GM19239 (cell line): ENCODE measurements at regions not wholly inside any gene's neighbourhood (a gene's known extent, or its start where the extent isn't known, plus 50 kb on each side); places are given as distances from the start of the nearest gene placed in this dataset.
"Not testable (repeated sequence)": the region's sequence is repeated elsewhere in the genome, so short reads cannot be mapped to it uniquely, and the experiment has no call there.

Experiments used
- DNase-seq: peaks from one replicate; pipeline ENCODE4 v3.0.0; 2011; ENCODE audit warnings: low spot score; ENCODE audit not compliant: insufficient read length
- FAIRE-seq: peaks from 2 replicates; lab custom pipeline; 2011; peaks lifted over from hg19 to GRCh38; lab: Jason Lieb, UNC

DNA sequence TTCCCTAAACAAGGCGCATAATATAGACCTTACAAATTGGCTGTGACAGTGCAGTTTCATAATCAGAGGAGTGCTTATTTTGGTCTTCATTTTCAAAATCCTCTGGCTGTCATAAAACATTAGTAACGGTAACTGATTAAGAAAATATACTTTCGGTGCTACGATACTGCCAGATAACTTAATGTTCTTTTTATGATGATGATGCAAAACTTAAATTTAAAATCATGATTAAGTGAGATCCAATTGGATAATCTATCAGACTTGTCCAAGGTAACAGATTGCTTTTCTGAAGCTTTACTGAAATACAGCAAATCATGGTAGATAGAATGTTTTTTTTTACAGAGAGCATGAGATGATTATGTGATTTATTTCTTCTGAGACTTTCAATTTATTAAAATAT lies 364.2 kb upstream of the CNTN3 start:
- no peak for FAIRE-seq
- DNase-seq: no peak

DNA sequence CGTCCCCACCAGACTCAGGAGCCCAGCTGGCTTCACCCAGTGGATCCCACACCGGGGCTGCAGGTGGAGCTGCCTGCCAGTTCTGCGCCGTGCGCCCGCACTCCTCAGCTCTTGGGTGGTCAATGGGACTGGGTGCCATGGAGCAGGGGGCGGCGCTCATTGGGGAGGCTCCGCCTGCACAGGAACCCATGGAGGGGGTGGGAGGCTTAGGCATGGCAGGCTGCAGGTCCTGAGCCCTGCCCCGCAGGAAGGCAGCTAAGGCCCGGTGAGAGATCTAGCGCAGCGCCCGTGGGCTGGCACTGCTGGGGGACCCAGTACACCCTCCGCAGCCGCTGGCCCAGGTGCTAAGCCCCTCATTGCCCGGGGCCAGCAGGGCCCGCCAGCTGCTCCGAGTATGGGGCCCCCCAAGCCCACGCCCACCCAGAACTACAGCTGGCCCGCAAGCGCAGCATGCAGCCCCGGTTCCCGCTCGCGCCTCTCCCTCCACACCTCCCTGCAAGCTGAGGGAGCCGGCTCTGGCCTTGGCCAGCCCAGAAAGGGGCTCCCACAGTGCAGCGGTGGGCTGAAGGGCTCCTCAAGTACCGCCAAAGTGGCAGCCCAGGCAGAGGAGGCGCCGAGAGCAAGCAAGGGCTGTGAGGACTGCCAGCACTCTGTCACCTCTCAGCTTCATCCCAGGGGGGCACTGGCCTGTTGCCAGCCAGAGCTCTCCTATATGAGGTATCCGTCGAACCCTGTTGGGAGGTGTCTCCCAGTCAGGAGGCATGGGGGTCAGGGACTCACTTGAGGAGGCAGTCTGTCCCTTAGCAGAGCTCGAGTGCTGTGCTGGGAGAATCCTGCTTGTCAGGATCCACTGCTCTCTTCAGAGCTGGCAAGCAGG lies 370.8 kb upstream of the CNTN3 start:
- DNase-seq, FAIRE-seq: not testable (repeated sequence)

DNA sequence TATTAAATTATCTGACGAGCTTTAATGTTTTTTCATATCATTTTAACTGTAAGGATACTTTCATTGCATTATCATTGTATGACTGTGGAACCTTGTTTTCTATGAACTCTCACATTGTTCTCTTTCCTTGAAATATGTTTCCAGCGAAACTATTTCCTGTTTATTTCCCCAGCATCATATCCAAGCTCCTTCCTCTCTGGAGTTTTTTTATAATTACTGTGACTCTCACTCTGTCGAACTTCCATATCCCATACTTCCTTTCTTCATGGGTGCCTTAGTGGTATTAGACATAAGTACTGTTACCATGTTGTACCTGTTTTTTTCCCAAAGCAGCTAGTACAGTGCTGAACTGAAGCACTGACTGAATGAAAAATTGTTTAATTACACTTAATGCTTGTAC lies 373.6 kb upstream of the CNTN3 start:
- no peak for DNase-seq
- no peak for FAIRE-seq

DNA sequence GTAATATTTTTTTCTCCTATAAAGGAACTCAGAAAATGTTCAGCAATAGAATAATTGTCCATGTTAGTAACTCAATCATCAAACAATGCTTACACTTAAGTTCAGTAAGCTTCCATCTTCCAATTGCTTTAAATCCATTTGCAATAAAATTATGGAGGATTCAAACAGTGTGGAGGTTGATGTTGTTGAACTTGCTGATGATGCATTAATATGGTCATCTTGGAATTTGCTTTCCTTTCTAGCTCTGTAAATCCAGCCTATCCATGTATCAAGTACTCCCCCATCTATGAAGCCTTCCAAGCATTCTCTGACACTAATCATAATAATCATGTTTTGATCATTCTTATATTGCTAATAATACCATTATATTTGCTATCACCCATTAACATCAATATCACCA lies 378.4 kb upstream of the CNTN3 start:
- FAIRE-seq: no peak

DNA sequence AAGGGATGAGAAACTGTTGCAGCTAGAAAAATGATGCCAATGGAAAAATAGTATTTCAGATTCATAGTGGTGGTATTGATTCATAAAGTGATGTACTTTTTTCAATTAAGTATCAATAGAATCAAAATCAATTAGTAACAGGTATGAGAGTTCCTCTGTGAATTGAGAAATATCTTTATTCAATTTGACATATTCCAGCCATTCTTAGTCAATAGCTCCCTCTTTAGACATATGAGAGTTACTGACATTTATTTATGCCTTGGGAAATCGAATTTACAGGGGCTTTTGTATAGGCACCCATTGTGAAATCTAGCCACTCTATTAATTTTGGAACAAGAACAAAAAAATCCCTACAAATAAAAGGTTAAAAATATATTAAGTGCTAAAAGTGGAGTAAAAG lies 386.9 kb upstream of the CNTN3 start:
- DNase-seq (no peak), FAIRE-seq (no peak)

More for the DNA sequence above, 378.4 kb upstream of the CNTN3 start:
- DNase-seq: no peak

DNA sequence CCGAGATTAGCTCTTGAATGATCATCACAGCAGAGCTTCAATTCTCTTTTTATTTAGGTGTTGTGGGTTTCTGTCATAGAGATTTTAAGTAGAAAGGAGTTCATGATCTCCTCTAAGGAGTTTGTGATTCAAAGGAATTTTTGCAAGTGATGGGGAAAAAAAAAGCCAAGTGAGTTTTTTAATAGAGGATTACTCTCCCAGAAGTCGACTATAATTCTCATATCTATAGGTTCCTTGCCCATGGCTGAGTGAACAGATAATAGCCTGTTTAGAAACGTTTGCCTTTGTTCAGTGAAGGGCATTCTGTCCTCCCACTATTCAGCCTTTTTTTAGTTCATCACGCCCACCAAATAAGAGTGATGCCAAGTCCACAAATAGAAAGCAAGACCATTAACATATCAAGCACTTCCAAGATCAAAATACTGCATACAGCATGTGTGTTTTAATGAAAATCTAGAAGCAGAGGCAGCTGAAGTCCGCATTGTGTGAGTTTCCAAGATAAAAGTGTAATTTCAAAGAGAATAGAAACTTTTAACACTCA lies 398.4 kb upstream of the CNTN3 start:
- FAIRE-seq (no peak), DNase-seq (no peak)

DNA sequence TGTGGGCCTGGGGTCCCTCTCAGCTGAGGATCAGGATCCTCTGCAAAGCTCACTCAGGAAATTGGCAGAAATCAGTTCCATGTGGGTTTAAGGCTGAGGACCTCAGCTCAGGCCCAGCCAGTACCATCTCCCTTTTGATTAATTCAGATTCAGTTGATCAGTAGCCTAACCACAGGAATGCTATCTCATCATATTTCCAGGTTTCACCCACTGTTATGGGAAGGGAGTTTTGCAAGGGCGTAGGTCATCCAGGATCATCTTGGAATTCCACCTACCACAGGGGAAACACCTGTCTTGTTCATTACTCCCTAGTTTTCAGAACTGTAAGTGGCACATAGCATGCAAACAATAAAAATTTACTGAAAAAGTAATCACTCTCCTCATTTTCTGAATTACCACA lies 399.5 kb upstream of the CNTN3 start:
- FAIRE-seq (no peak), DNase-seq (no peak)

DNA sequence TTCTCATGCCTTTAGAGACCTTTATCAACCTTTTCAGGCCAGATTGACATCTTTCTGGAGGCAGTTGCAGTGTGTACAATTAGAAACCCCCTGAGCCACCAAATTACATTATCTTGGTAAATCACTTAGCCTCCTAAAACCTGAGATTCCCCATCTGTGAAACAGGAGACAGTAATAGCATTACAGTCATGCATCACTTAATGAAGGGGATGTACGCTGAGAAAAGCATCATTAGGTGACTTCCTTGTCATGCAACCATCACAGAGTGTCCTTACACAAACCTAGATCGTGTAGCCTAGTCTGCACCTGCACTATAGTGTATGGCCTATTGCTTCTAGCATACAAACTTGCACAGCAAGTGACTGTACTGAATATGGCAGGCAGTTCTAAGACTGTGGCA lies 400.8 kb upstream of the CNTN3 start:
- DNase-seq (no peak), FAIRE-seq (no peak)

DNA sequence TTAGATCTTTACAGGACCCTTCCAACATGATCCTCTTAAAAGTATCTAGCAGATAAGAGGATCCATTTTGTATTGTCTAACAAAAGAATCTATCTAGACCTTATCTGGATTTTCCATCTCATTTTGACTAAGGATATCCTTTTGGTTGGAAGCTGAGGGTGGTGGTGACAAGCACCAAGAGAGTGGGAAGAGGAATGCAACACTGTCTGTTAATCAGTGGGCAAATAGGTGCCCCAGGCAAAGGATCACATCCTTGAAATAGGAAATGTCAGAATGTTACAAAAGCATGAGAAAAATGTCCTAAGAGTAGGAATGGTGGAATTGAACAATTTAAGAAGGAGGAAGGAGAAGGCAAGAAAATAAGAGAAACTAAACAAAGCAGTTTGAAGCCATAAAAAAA lies 420.7 kb upstream of the CNTN3 start:
- DNase-seq: no peak
- no peak for FAIRE-seq

DNA sequence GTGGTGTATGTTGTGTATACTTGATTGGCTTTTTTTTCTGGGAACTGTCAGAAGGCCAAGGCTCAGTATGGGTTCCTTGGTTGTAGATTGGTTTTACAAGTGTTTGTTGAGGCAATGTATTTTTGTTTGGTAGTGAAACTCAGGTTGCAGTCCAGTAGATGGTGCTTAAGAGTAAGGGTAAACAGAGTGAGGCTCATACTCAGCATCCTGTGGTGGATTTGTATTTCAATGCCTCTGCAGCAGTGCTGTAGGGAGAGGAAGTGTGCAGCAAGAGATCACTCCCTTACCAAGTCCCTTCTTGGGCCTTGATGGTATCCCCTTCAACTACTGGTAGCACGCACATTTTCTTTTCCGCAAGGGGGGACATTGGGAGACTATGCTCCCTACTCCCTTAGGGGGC lies 428.5 kb upstream of the CNTN3 start:
- FAIRE-seq: no peak
- no peak for DNase-seq

DNA sequence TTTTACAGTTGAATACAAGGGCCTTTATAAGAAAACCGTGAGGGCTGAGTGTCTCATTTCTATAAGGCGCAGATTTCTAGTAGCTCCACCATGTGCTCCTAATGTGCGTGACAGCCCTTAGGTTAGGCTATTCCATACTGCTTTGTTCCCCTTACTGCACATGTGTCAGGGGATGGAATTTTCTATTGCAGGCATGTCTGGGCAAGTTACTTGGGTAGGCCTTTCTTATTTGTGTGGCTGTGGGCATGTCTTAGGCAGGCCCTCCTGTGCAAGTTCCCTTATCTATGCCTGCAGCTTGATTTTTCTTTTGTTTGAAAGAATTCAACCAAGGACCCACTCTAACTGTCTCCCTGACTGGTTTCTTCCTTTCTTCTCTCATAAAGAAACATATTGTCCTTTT lies 434.2 kb upstream of the CNTN3 start:
- DNase-seq: no peak

DNA sequence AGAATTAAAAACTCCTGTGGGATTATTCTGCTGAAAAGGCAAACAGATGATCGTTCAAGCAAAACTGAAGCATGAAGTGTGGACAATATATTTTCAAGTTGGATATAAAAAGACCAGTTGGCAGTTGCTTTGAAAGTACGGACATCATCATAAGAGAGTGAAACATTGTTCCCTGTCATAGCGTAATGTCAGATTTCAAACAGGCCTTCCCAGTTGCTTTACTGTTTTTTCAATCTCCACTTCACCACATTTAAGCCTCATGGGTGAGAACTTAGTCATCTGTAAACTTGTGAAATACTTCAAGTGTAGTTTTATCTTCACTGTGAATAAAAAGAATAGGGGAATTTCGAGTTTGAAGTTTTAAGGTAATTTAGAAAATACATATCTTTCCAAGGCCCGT lies 435.1 kb upstream of the CNTN3 start:
- FAIRE-seq (no peak), DNase-seq (no peak)

More for the DNA sequence above, 434.2 kb upstream of the CNTN3 start:
- FAIRE-seq: no peak

DNA sequence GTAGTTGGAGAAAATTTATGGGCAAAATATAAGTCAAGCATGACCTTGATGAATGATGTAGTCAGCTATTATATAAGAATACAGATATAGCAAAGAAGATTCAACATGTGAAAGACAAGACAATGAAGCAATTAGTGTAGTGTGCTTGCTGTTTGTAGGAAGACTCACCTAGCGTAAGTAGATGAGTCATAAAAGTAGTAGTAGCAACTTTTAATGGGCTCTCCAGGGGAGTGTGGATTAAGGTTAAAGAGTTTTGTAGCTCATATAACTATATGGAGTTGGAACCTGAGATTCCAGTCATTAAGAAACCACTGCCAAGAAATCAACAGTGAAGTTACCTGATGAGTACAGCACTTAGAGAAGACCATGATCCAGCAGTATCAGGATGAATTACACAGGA lies 444.7 kb upstream of the CNTN3 start:
- DNase-seq (no peak), FAIRE-seq (no peak)

DNA sequence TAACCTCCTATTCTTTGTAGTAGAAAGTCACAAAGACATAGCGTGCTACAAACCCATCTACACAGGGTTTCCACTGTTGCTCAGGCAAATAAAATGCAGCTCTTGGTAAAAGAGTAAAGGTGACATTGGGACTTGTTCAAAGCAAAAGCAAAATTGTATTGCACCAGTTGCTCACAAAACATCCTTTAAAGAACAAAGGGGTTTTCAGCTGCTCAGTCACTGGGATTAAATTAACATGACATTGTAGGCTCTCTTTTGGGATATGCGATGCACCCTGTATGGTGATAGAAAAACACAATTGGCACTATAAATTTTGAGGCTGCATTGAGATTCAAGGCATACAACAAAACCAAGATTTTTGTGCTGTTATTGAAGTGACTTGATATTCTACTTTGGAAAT lies 447.3 kb upstream of the CNTN3 start:
- FAIRE-seq: no peak

DNA sequence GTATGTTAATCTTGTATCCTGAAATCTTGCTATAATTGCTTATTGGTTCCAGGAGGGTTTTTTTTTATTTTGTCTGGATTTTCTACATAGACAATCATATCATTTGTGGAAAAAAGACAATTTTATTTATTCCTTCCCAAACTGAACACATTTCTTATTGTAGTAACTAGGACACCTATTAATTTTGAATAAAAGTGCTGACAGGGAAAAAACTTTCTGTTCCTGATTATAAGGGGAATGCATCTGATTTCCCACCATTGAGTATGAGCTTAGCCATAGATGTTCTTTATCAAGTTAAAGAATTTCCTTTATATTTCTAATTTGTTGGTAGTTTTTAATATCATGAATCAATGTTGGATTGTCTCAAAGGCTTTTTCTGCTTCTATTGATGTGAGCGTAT lies 460.7 kb upstream of the CNTN3 start:
- FAIRE-seq (no peak), DNase-seq (no peak)

More for the DNA sequence above, 447.3 kb upstream of the CNTN3 start:
- no peak for DNase-seq

DNA sequence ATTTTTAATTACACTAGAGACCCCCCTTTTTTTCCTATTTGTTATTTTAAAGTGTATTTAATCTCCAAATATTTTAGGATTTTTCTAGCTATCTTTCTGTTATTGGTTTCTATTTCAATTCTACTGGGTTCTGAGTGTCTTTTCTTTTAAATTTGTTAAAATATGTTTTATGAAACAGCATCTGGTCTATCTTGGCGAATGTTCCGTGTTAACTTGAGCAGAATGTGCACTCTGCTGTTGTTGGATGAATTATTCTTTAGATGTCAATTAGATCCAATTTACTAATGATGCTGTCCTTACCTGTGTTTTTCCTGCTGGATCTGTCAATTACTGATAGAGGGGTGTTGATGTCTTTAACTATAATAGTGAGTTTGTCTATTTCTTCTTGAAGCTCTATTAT lies 462.0 kb upstream of the CNTN3 start:
- DNase-seq (no peak), FAIRE-seq (no peak)

DNA sequence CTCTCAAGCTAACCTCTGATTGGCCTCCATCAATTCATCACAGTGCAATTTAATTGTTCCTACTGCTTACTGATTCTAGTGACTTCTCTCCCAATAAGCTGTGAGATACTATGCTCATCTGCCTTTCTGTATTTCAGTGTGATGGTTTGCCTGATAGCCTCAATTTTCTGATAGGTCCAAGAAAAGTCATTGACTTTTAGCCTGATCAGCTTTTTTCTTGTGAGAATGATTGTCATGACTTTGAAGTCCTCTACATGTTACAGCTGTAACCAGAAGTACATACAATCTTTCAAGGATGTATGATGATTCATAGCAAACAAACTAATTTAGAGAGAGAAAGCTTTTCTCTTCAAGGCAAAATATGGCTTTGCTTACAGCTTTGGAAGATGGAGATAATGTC lies 463.8 kb upstream of the CNTN3 start:
- DNase-seq (no peak), FAIRE-seq (no peak)

DNA sequence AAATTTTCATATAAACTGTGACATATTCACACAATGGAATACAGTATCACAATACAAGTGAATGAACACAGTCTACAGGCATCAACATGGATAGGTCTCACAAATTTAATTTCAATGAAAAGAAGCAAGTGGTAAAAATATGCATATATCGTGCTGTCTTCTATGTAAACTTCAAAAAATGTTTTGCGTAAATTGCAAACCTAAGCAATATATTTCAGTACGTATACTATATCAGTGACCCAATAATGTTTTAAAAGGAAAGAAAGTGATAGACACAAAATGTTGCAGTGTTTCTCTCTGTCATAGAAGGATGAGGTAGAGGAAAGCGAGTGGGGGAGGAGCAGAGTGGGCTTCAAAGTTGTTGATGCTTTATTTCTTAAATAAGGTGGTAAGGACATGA lies 468.4 kb upstream of the CNTN3 start:
- no peak for FAIRE-seq
- DNase-seq: no peak

DNA sequence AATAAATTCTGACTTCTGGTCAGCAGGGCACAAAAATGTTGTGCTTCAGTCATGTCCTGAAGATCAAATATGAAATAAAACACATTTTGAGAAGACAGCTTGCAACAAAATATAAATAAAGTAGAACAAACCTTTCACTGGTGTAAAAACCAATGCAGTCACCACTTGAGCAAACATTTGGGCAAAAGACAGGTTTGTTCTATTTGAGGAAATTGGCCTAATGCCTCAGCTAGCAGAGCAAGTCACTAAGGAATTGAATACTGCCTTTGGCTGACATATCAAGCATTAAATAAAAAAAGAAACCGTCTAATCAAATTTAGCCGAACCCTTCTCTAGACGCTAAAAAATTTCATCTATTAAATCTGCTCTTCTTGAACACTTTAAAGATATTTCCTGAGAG lies 475.4 kb upstream of the CNTN3 start:
- FAIRE-seq (no peak), DNase-seq (no peak)

DNA sequence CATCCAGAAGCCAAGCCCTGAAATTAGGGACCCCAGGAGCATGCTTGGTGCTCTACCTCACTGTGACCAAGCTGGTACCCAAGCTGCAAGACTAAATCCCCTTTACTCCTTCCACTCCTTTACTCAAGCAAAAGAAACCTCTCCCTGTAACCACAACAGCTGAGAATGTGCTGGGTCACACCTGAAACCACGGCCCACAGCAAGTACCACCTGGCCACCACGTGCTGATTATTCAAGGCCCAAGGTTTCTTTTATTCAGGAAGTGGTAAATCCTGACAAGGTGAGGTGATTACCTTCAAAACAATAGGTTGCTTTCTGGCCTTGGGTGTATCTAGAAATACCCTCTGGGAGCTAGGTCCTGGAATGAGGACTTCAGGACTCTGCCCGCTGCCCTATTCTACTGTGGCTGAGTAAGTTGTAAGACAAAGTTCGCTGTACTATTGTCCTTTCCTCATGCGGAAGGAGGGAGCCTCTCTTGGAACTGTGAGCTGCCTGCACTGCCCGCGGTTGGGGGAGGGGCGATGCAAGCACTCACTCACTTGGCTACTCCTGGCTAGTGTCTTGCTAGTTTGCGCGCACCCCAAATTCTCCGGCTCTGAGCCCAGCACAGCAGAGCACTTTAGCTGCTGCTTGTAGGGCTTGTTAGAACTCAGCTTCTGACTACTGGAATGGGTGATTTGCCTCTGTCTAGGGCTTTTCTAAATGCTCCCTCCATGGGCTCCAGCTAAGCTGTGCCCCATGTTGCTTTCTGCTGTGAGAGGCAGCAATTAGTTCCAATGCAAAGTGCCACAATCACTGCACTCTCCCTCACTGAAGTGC lies 487.1 kb upstream of the CNTN3 start:
- DNase-seq (no peak), FAIRE-seq (no peak)

DNA sequence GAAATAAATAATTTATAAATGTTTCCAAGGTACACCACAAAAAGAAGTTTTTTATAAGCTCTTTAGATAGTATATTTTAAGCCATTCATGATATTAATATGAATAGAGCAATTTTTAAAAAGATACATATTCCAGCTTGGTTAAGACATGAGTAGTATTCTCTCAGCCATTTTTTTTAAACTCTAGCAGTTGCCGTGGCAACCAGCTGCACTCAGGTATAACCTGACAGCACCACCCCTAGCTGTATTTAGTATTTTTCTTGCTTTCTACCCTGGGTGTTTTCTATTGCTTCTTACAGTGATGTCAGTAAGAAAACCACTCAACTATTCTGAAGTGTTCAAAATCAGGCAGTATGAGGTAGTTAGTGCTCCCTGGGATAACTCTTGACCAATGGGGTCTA lies 496.3 kb upstream of the CNTN3 start:
- FAIRE-seq (no peak), DNase-seq (no peak)
